ENCODE measurements at regions not wholly inside any gene's neighbourhood (a gene's known extent, or its start where the extent isn't known, plus 50 kb on each side); places are given as distances from the start of the nearest gene placed in this dataset.

GRCh38 chr12:114884575-114884974 is 200.6 kb upstream of the TBX3 start:
- H3K4me3 Mint-ChIP-seq, result no peak overlapping the region
- ChIA-PET CTCF (no interaction called here), POLR2A (no interaction called here)
- H3K9me3 Mint-ChIP-seq, result no peaks in the 10 kb centered on the region
- H3K36me3 Mint-ChIP-seq (ENCODE audit: low read depth), result no peaks in the 10 kb centered on the region
- no peak for DNase-seq
- H3K4me1 Mint-ChIP-seq, result no peaks in the 10 kb centered on the region
- H3K27ac Mint-ChIP-seq, result no peak overlapping the region
- no peak for ATAC-seq (ENCODE audit: low read depth)
- intact Hi-C loops (cut with micrococcal nuclease), result no loop called here
- TF ChIP-seq CTCF (IDR thresholded peaks at IDR 0.05), result no peak
- H3K27me3 Mint-ChIP-seq, result no peaks in the 10 kb centered on the region

GRCh38 chr12:114882083-114882482 is 198.1 kb upstream of the TBX3 start:
- Mint-ChIP-seq H3K9me3 (no peaks in the 10 kb centered on the region), H3K4me3 (no peak overlapping the region), H3K27me3 (no peaks in the 10 kb centered on the region), H3K27ac (no peak overlapping the region), H3K4me1 (no peaks in the 10 kb centered on the region), H3K36me3 (ENCODE audit: low read depth) (no peaks in the 10 kb centered on the region)
- ChIA-PET POLR2A (no interaction called here), CTCF (no interaction called here)
- ATAC-seq (ENCODE audit: low read depth) (no peak), DNase-seq (no peak)
- no peak for TF ChIP-seq CTCF (IDR thresholded peaks at IDR 0.05)
- intact Hi-C loops (cut with micrococcal nuclease), result no loop called here

- CTCF ChIA-PET, result no interaction called here
- Mint-ChIP-seq H3K4me1 (no peaks in the 10 kb centered on the region), H3K36me3 (ENCODE audit: low read depth) (no peaks in the 10 kb centered on the region), H3K27ac (no peak overlapping the region), H3K4me3 (no peak overlapping the region), H3K27me3 (no peaks in the 10 kb centered on the region), H3K9me3 (no peaks in the 10 kb centered on the region)
- TF ChIP-seq CTCF (IDR thresholded peaks at IDR 0.05), result no peak
- ATAC-seq (ENCODE audit: low read depth) (no peak), DNase-seq (no peak)
- POLR2A ChIA-PET, result no interaction called here
- intact Hi-C loops (cut with micrococcal nuclease), result no loop called here
Observed at GRCh38 chr12:114879354-114879753, 195.4 kb upstream of the TBX3 start.

GRCh38 chr12:114878781-114879180 is 194.8 kb upstream of the TBX3 start:
- ChIA-PET CTCF (no interaction called here), POLR2A (no interaction called here)
- no peak overlapping the region for H3K4me3 Mint-ChIP-seq
- H3K36me3 Mint-ChIP-seq (ENCODE audit: low read depth), result no peaks in the 10 kb centered on the region
- ATAC-seq (ENCODE audit: low read depth) (no peak), DNase-seq (no peak)
- TF ChIP-seq CTCF (IDR thresholded peaks at IDR 0.05), result no peak
- no peaks in the 10 kb centered on the region for H3K27me3 Mint-ChIP-seq
- H3K9me3 Mint-ChIP-seq, result no peaks in the 10 kb centered on the region
- no peaks in the 10 kb centered on the region for H3K4me1 Mint-ChIP-seq
- no peak overlapping the region for H3K27ac Mint-ChIP-seq
- intact Hi-C loops (cut with micrococcal nuclease), result no loop called here

- H3K4me3 Mint-ChIP-seq, result no peak overlapping the region
- ChIA-PET POLR2A (no interaction called here), CTCF (no interaction called here)
- no peaks in the 10 kb centered on the region for H3K27me3 Mint-ChIP-seq
- intact Hi-C loops (cut with micrococcal nuclease), result no loop called here
- no peak overlapping the region for H3K27ac Mint-ChIP-seq
- TF ChIP-seq CTCF (IDR thresholded peaks at IDR 0.05), result no peak
- no peaks in the 10 kb centered on the region for H3K4me1 Mint-ChIP-seq
- no peaks in the 10 kb centered on the region for H3K36me3 Mint-ChIP-seq (ENCODE audit: low read depth)
- H3K9me3 Mint-ChIP-seq, result no peaks in the 10 kb centered on the region
- no peak for DNase-seq
- no peak for ATAC-seq (ENCODE audit: low read depth)
Observed at GRCh38 chr12:114876968-114877680, 193.1 kb upstream of the TBX3 start.

Data from activated B cell treated with CpG ODN at 0.5 μM for 24 hours (primary cell).